ENCODE measurements at regions not wholly inside any gene's neighbourhood (a gene's known extent, or its start where the extent isn't known, plus 50 kb on each side); places are given as distances from the start of the nearest gene placed in this dataset.

GRCh38 chr5:5767286-5767928, 344.9 kb downstream of the ICE1 start:
- ChIA-PET POLR2A (no interaction called here), CTCF (no interaction called here)
- FAIRE-seq (no peak), DNase-seq (ENCODE audit: low read depth, low spot score) (no peak)
- no peak overlapping the region for H2AFZ ChIP-seq (ENCODE audit: low read depth, low read length)
- H3K27me3 ChIP-seq (ENCODE audit: control insufficient read depth in 2 of 2, insufficient read depth in 2 of 2, low read length in 2 of 2) = no peaks in the 10 kb centered on the region
- no peak overlapping the region for H3K27ac ChIP-seq (ENCODE audit: insufficient read depth, low read depth, low read length)
- no TSS peak for BruUV-seq (replicated peaks)
- H3K4me1 ChIP-seq (ENCODE audit: control insufficient read depth, extremely low read depth, insufficient read depth, low read length) = no peaks in the 10 kb centered on the region
- H3K79me2 ChIP-seq (ENCODE audit: control insufficient read depth, insufficient read depth, low read length) = no peaks in the 10 kb centered on the region
- no peak overlapping the region for H3K4me2 ChIP-seq (ENCODE audit: insufficient read depth, low read length)
- dilution Hi-C loops (cut with MboI; ENCODE audit: extremely low pct_ligation_motif_present, low sequenced_read_pairs) (no loop called here), intact Hi-C loops (cut with micrococcal nuclease) (no loop called here)
- H3K9me3 ChIP-seq (replicated peaks; ENCODE audit: control insufficient read depth, insufficient read depth, low read length) = no peaks in the 10 kb centered on the region
- H3K36me3 ChIP-seq (ENCODE audit: control insufficient read depth in 2 of 2, extremely low read depth in 1 of 2, insufficient read depth in 2 of 2, low read length in 2 of 2) = no peaks in the 10 kb centered on the region
- H4K20me1 ChIP-seq (replicated peaks; ENCODE audit: control insufficient read depth, extremely low read depth, insufficient read depth, low read length) = no peaks in the 10 kb centered on the region
- no peaks in the 10 kb centered on the region for H3K9me1 ChIP-seq (replicated peaks; ENCODE audit: control insufficient read depth, extremely low read depth, insufficient read depth, low read length)
- no peak for TF ChIP-seq EZH2 (IDR thresholded peaks at IDR 0.05; ENCODE audit: borderline replicate concordance, low read depth, low read length, severe bottlenecking)
- no peak for TF ChIP-seq MAX (IDR thresholded peaks at IDR 0.05; ENCODE audit: insufficient read depth, insufficient read length)
- TF ChIP-seq GATA2 (IDR thresholded peaks at IDR 0.05; ENCODE audit: insufficient read depth, insufficient read length, low read depth, low read length) = no peak
- no peak overlapping the region for H3K4me3 ChIP-seq (replicated peaks in 1 of 3; ENCODE audit: insufficient read depth in 1 of 3, low read depth in 1 of 3, low read length in 3 of 3)
- no peak overlapping the region for H3K9ac ChIP-seq (replicated peaks; ENCODE audit: extremely low read depth, insufficient read depth, low read length)

GRCh38 chr5:5765066-5765850, 342.8 kb downstream of the ICE1 start:
- H3K27ac ChIP-seq (ENCODE audit: insufficient read depth, low read depth, low read length) = no peak overlapping the region
- intact Hi-C loops (cut with micrococcal nuclease) (no loop called here), dilution Hi-C loops (cut with MboI; ENCODE audit: extremely low pct_ligation_motif_present, low sequenced_read_pairs) (no loop called here)
- no peak for DNase-seq (ENCODE audit: low read depth, low spot score)
- TF ChIP-seq POLR2AphosphoS5 (IDR thresholded peaks at IDR 0.05; ENCODE audit: insufficient read depth, low read depth, low read length) = no peak
- TF ChIP-seq MYC (IDR thresholded peaks at IDR 0.05; ENCODE audit: low read depth, low read length) = no peak
- no peak for TF ChIP-seq JUN (IDR thresholded peaks at IDR 0.05; ENCODE audit: borderline replicate concordance, insufficient read depth, insufficient read length, low read depth)
- TF ChIP-seq MAX (IDR thresholded peaks at IDR 0.05; ENCODE audit: insufficient read depth, insufficient read length) = no peak
- TF ChIP-seq GATA2 (IDR thresholded peaks at IDR 0.05; ENCODE audit: insufficient read depth, insufficient read length, low read depth, low read length) = no peak
- TF ChIP-seq POLR2A (IDR thresholded peaks at IDR 0.05; ENCODE audit: low read depth, low read length) = no peak
- TF ChIP-seq EZH2 (IDR thresholded peaks at IDR 0.05; ENCODE audit: borderline replicate concordance, low read depth, low read length, severe bottlenecking) = no peak
- no peak for TF ChIP-seq CTCF (IDR thresholded peaks at IDR 0.05; ENCODE audit: extremely low read depth in 1 of 2, insufficient read depth in 1 of 2, low read depth in 1 of 2, low read length in 2 of 2)
- TF ChIP-seq FOS (IDR thresholded peaks at IDR 0.05; ENCODE audit: borderline replicate concordance, insufficient read depth, low read length) = no peak
- H3K4me3 ChIP-seq (replicated peaks in 1 of 3; ENCODE audit: insufficient read depth in 1 of 3, low read depth in 1 of 3, low read length in 3 of 3) = no peak overlapping the region
- no peaks in the 10 kb centered on the region for H4K20me1 ChIP-seq (replicated peaks; ENCODE audit: control insufficient read depth, extremely low read depth, insufficient read depth, low read length)
- H3K79me2 ChIP-seq (ENCODE audit: control insufficient read depth, insufficient read depth, low read length) = no peaks in the 10 kb centered on the region
- H3K36me3 ChIP-seq (ENCODE audit: control insufficient read depth in 2 of 2, extremely low read depth in 1 of 2, insufficient read depth in 2 of 2, low read length in 2 of 2) = no peaks in the 10 kb centered on the region
- H3K4me2 ChIP-seq (ENCODE audit: insufficient read depth, low read length) = no peak overlapping the region
- no peaks in the 10 kb centered on the region for H3K4me1 ChIP-seq (ENCODE audit: control insufficient read depth, extremely low read depth, insufficient read depth, low read length)
- H3K9ac ChIP-seq (replicated peaks; ENCODE audit: extremely low read depth, insufficient read depth, low read length) = no peak overlapping the region
- no peaks in the 10 kb centered on the region for H3K9me1 ChIP-seq (replicated peaks; ENCODE audit: control insufficient read depth, extremely low read depth, insufficient read depth, low read length)
- no peaks in the 10 kb centered on the region for H3K27me3 ChIP-seq (ENCODE audit: control insufficient read depth in 2 of 2, insufficient read depth in 2 of 2, low read length in 2 of 2)
- FAIRE-seq = no peak
- BruUV-seq (replicated peaks) = no TSS peak
- H3K9me3 ChIP-seq (replicated peaks; ENCODE audit: control insufficient read depth, insufficient read depth, low read length) = no peaks in the 10 kb centered on the region
- ChIA-PET CTCF (no interaction called here), POLR2A (no interaction called here)
- no peak overlapping the region for H2AFZ ChIP-seq (ENCODE audit: low read depth, low read length)
